GM18907 (cell line): ENCODE measurements at regions not wholly inside any gene's neighbourhood (a gene's known extent, or its start where the extent isn't known, plus 50 kb on each side); places are given as distances from the start of the nearest gene placed in this dataset.
"Not testable (repeated sequence)": the region's sequence is repeated elsewhere in the genome, so short reads cannot be mapped to it uniquely, and the experiment has no call there.

Experiments
- ATAC-seq: cut with Tn5 transposase; IDR thresholded peaks from one replicate; pipeline ENCODE4 v1.9.1; 2021; ENCODE audit warnings: mild to moderate bottlenecking, moderate library complexity; ENCODE audit not compliant: unreplicated experiment

- ATAC-seq: no peak
Measured at GRCh38 chr2:194095359-194095758, 1561.7 kb upstream of the SLC39A10 start.

- no peak for ATAC-seq
Measured at GRCh38 chr2:194090251-194090905, 1566.6 kb upstream of the SLC39A10 start.

- ATAC-seq: no peak
Measured at GRCh38 chr2:194087089-194087958, 1569.7 kb upstream of the SLC39A10 start.

DNA sequence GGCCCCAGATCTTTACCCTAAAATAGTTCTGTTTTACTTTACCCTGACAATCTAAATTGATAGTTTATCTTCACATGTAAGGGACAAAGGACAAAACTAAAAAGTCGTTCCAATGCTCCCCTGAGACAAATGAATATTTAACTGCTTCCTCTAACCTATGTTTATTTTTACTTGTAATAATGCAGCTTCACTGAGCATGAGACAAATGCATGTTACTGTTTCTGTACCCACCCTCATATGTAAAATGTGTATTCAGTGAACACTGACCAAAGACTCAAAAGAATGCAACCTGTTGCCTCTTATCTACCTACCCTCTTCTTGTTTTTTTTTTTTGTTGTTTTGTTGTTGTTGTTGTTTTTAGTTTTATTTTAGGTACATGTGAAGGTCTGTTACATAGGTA, 1570.9 kb upstream of the SLC39A10 start:
- ATAC-seq: no peak

DNA sequence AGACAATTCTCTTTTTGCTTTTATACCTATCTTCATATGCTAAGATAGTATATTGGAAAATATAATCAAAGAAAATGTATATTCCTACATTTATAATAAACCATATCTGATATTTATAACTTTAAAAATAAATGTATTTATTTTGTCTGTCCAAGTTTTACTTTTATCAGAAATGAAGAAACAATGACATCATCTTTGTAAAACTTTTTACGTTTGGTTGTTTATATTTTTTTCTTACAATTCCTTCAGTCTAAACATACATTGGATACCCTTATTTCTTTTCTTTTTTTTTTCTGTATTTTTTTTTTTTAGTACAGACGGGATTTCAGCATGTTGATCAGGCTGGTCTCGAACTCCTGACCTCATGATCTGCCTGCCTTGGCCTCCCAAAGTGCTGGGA, 1577.0 kb upstream of the SLC39A10 start:
- no peak for ATAC-seq

- ATAC-seq: no peak
Measured at GRCh38 chr2:194077366-194077765, 1579.7 kb upstream of the SLC39A10 start.

DNA sequence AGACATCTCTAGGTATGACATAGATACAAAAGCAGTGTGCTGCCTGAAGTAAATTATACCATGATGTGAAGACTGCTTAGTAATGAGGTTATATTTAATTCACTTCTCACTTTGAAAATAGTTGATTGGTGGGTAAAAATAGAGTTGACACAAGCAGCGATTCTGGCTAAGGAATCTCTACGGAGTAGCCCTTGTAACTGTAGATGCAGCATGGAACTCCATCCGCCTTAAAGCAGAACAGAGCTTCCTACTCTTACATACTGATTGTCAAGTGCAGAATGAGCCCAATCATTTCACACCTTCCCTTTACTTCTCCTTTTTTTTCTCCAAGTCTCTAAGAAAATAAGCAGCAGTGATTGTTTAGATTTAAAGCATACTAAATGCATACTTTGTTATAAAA, 1594.6 kb upstream of the SLC39A10 start:
- ATAC-seq: no peak

- no peak for ATAC-seq
Measured at GRCh38 chr2:194060269-194060668, 1596.8 kb upstream of the SLC39A10 start.

- no peak for ATAC-seq
Measured at GRCh38 chr2:194054313-194054712, 1602.7 kb upstream of the SLC39A10 start.

- ATAC-seq: no peak
Measured at GRCh38 chr2:194044321-194044720, 1612.7 kb upstream of the SLC39A10 start.

DNA sequence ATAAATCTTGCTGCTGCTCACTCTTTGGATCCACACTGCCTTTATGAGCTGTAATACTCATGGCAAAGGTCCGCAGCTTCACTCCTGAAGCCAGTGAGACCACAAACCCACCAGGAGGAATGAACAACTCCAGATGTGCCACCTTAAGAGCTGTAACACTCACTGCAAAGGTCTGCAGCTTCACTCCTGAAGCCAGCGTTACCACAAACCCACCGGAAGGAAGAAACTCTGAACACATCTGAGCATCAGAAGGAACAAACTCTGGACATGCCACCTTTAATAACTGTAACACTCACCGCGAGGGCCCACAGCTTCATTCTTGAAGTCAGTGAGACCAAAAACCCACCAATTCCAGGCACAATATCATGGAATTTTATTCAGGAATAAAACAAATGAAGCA, 1635.9 kb upstream of the SLC39A10 start:
- ATAC-seq: not testable (repeated sequence)

DNA sequence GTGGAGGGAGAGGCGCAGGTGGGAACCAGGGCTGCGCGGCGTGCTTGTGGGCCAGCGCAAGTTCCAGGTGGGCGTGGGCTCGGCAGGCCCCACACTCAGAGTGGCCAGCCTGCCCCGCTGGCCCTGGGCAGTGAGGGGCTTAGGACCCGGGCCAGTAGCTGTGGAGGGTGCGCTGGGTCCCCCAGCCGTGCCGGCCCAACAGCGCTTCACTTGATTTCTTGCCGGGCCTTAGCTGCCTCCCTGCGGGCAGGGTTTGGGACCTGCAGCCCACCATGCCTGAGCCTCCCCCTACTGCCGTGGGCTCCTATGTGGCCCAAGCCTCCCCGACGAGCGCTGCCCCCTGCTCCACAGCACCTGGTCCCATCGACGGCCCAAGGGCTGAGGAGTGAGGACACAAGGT, 1636.9 kb upstream of the SLC39A10 start:
- ATAC-seq: no peak

GRCh38 chr2:194015751-194016150, 1641.3 kb upstream of the SLC39A10 start:
- ATAC-seq: no peak

DNA sequence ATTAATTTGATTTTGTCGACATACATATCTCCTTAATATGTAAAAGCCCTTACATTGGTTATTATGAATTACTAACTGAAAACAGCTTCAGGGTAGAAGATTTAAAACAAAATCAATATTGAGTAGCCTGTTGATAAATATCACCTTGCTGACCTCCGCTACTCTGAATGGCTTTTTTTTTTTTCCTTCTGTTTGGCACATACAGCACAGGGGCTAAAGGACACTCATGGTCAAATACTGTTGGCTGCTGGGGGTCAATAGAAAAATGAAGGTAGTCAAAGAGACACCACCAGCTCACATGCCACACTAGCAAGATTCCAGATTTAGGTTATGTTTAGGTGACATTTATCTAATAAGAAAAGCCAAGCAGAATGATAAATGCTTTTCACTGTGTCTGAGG, 1642.4 kb upstream of the SLC39A10 start:
- ATAC-seq: no peak

DNA sequence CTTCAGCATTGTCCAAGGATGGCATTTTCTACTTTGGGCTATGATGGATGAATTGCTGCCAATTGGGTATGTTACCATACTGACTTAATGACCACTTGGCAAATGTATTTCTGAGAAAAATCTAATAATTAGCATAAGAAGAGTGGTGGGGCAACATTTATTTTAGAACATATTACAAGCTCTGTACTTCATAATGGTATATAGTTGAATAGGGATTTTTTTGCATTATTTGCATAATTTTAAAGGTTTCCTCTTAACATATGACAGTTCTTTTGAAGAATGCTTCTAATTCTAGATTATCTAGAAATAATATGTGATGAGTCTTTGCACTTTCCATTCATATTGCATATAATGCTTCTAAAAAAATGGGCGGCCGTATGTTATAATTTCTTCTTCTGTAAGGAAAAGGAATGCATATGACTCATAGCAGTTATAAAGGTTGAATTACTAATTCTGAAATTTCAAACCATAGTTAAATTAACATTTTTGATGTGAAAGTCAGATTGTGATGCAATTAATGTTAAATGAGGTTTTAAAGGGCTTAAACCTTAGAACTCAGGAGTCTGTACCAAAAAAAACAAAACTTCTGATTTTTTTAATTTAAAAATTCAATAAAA, 1652.3 kb upstream of the SLC39A10 start:
- no peak for ATAC-seq

- no peak for ATAC-seq
Measured at GRCh38 chr2:194003911-194004310, 1653.1 kb upstream of the SLC39A10 start.

- no peak for ATAC-seq
Measured at GRCh38 chr2:194002699-194003368, 1654.2 kb upstream of the SLC39A10 start.

DNA sequence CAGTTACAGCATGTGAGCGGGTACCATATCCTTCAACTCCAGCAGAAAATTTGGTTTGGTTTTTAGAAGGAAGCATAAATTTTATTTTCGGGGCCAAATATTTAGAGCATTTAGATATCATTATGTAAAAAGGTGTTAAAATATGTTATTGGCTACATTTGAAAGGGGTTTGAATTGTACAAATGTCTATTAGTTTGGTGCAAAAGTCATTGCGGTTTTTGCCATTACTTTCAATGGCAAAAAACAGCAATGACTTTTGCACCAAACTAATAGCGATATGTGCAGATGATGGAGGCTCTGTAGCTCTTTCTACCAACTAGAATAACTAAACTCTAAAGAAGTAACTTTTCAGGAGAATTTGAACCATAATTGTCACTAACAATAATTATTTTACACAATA, 1666.2 kb upstream of the SLC39A10 start:
- ATAC-seq: no peak

- ATAC-seq: no peak
Measured at GRCh38 chr2:193989645-193990044, 1667.4 kb upstream of the SLC39A10 start.

- ATAC-seq: no peak
Measured at GRCh38 chr2:193988784-193989183, 1668.2 kb upstream of the SLC39A10 start.

GRCh38 chr2:193985272-193985671, 1671.8 kb upstream of the SLC39A10 start:
- ATAC-seq: no peak
